HepG2 (cell line): ENCODE measurements at regions not wholly inside any gene's neighbourhood (a gene's known extent, or its start where the extent isn't known, plus 50 kb on each side); places are given as distances from the start of the nearest gene placed in this dataset.

Experiments used
- ATAC-seq: fragments of 200-7000 bp; cut with Tn5 transposase; 3 replicates; pipeline ENCODE4 v1.9.1; 2020; ENCODE audit warnings: mild to moderate bottlenecking, moderate library complexity
- BruUV-seq: library from RNA; stranded (reverse); fragments of 400-500 nt; replicated peaks from 2 replicates; lab custom pipeline; 2021; lab: Mats Ljungman, UMichigan
- CTCF ChIA-PET: fragments of 300-600 bp; formaldehyde crosslinking; extraction: SDS; loops from one replicate; lab custom pipeline; 2021; ENCODE audit warnings: low total read pairs, inconsistent platforms, low intra/inter-chr PET ratio; lab: Yijun Ruan, JAX
- POLR2A ChIA-PET: fragments of 350-600 bp; sonication (Branson Sonifier 250); formaldehyde crosslinking; loops from one replicate; lab custom pipeline; 2020; ENCODE audit warnings: antibody characterized with exemption, inconsistent platforms; lab: Yijun Ruan, JAX
- DNase-seq: peaks from one replicate; pipeline ENCODE4 v3.0.0-alpha.2; 2015; ENCODE audit warnings: low spot score
- FAIRE-seq: peaks from 3 replicates; lab custom pipeline; 2011; peaks lifted over from hg19 to GRCh38; lab: Jason Lieb, UNC
- H2AFZ ChIP-seq: one replicate; pipeline ENCODE4 v1.6.1; 2011; ENCODE audit warnings: low read length, inconsistent platforms
- H3K27ac ChIP-seq: fragments of 300-600 bp; 3 replicates; pipeline ENCODE4 v1.8.0; 2011; ENCODE audit warnings: mixed run types, mild to moderate bottlenecking, mixed read lengths, low read length, inconsistent platforms; ENCODE audit not compliant: insufficient read depth; ENCODE audit errors: extremely low read length
- H3K27me3 ChIP-seq, 2 experiments: fragments of 200-600 bp in 1 of 2; 2 replicates in 1 of 2; 3 replicates in 1 of 2; pipeline versions ENCODE4 v1.6.0 to v1.8.0; 2011; ENCODE audit warnings: low read length in 2 of 2, mild to moderate bottlenecking in 2 of 2, moderate library complexity in 2 of 2, inconsistent platforms in 1 of 2; ENCODE audit not compliant: insufficient read depth in 2 of 2, control insufficient read depth in 1 of 2
- H3K36me3 ChIP-seq, 2 experiments: fragments of 200-600 bp in 1 of 2; replicated peaks in 1 of 2; 2 replicates in 1 of 2; 3 replicates in 1 of 2; pipeline versions ENCODE4 v1.5.1 to v1.8.0; 2011; ENCODE audit warnings: low read length in 2 of 2, inconsistent platforms in 1 of 2; ENCODE audit not compliant: insufficient read depth in 2 of 2, control insufficient read depth in 1 of 2
- H3K4me1 ChIP-seq: 2 replicates; pipeline ENCODE4 v1.5.1; 2012; ENCODE audit warnings: low read length, inconsistent platforms; ENCODE audit not compliant: insufficient read depth
- H3K4me2 ChIP-seq: 2 replicates; pipeline ENCODE4 v1.6.0; 2011; ENCODE audit warnings: low read depth, low read length, inconsistent platforms
- H3K4me3 ChIP-seq, 3 experiments: fragments of 200-600 bp in 1 of 3; sonication (generic), shearing (Covaris generic) in 1 of 3; replicated peaks in 1 of 3; 2 replicates each; pipeline ENCODE4 v1.5.1; 2011 to 2016; ENCODE audit warnings: low read length in 3 of 3, inconsistent platforms in 2 of 3, low read depth in 2 of 3, mild to moderate bottlenecking in 2 of 3, control low read depth in 1 of 3, mixed read lengths in 1 of 3; ENCODE audit not compliant: insufficient read depth in 1 of 3
- H3K79me2 ChIP-seq: one replicate; pipeline ENCODE4 v1.6.1; 2011; ENCODE audit warnings: low read length, inconsistent platforms; ENCODE audit not compliant: insufficient read depth
- H3K9ac ChIP-seq: 2 replicates; pipeline ENCODE4 v1.6.0; 2011; ENCODE audit warnings: mild to moderate bottlenecking, low read depth, low read length, inconsistent platforms; ENCODE audit not compliant: insufficient read depth
- H3K9me3 ChIP-seq: 2 replicates; pipeline ENCODE4 v1.5.1; 2012; ENCODE audit warnings: mild to moderate bottlenecking, low read length
- H4K20me1 ChIP-seq: 2 replicates; pipeline ENCODE4 v1.6.0; 2011; ENCODE audit warnings: inconsistent platforms, mild to moderate bottlenecking, low read length, moderate library complexity; ENCODE audit not compliant: insufficient read depth
- ARHGAP35 ChIP-seq: sonication (generic); formaldehyde crosslinking; IDR thresholded peaks from 2 replicates; pipeline ENCODE4 v1.9.0; 2022; ENCODE audit warnings: mild to moderate bottlenecking, inconsistent platforms, moderate library complexity, missing genetic modification reagents, borderline replicate concordance
- EZH2 ChIP-seq: conservative IDR thresholded peaks from 2 replicates; pipeline ENCODE4 v1.6.1; 2012; ENCODE audit warnings: mild to moderate bottlenecking, low read depth, low read length, moderate library complexity
- HOXA5 ChIP-seq: sonication (generic); formaldehyde crosslinking; IDR thresholded peaks from 2 replicates; pipeline ENCODE4 v1.4.0; 2020; ENCODE audit warnings: missing genetic modification reagents
- MTF2 ChIP-seq: sonication (generic); formaldehyde crosslinking; IDR thresholded peaks from 2 replicates; pipeline ENCODE4 v1.5.0; 2020; ENCODE audit warnings: missing genetic modification reagents, borderline replicate concordance
- RBAK ChIP-seq: sonication (generic); formaldehyde crosslinking; IDR thresholded peaks from 2 replicates; pipeline ENCODE4 v1.5.1; 2020; ENCODE audit warnings: mild to moderate bottlenecking, missing genetic modification reagents
- SPEN ChIP-seq: sonication (generic); formaldehyde crosslinking; IDR thresholded peaks from 2 replicates; pipeline ENCODE4 v1.5.1; 2020; ENCODE audit warnings: low read depth, mild to moderate bottlenecking, missing genetic modification reagents
- ZNF124 ChIP-seq: sonication (generic); formaldehyde crosslinking; IDR thresholded peaks from 2 replicates; pipeline ENCODE4 v1.4.0; 2020; ENCODE audit warnings: missing genetic modification reagents
- ZNF317 ChIP-seq: sonication (generic); formaldehyde crosslinking; IDR thresholded peaks from 2 replicates; pipeline ENCODE4 v1.5.0; 2020; ENCODE audit warnings: mild to moderate bottlenecking, missing genetic modification reagents
- ZNF484 ChIP-seq: sonication (generic); formaldehyde crosslinking; IDR thresholded peaks from 2 replicates; pipeline ENCODE4 v1.5.1; 2020; ENCODE audit warnings: mild to moderate bottlenecking, low read depth, missing genetic modification reagents, borderline replicate concordance
- ZNF772 ChIP-seq: sonication (generic); formaldehyde crosslinking; IDR thresholded peaks from 2 replicates; pipeline ENCODE4 v1.5.0; 2020; ENCODE audit warnings: mild to moderate bottlenecking, missing genetic modification reagents
- ZNF878 ChIP-seq: sonication (generic); formaldehyde crosslinking; IDR thresholded peaks from 2 replicates; pipeline ENCODE4 v1.8.1; 2023; ENCODE audit warnings: mild to moderate bottlenecking, missing genetic modification reagents, moderate library complexity
- WGBS: methylation state at CpG from one replicate; pipeline ENCODE4 v1.1.6; 2017; ENCODE audit warnings: low lambda C conversion rate; 5-methylcytosine and 5-hydroxymethylcytosine counted together
- in situ Hi-C: cut with HindIII; loops from 2 replicates; pipeline ENCODE4 v1.10.0; 2017; ENCODE audit warnings: low pct_unique_long_range_greater_than_20kb; ENCODE audit not compliant: extremely low pct_ligation_motif_present
- intact Hi-C: fragments of 100-400 bp; cut with micrococcal nuclease; formaldehyde crosslinking; loops from one replicate; pipeline ENCODE4 v1.10.0; 2022; ENCODE audit not compliant: unreplicated experiment
- TF ChIP-seq, protein P1 (sequence below): sonication (generic); formaldehyde crosslinking; IDR thresholded peaks from 2 replicates; pipeline ENCODE4 v1.8.0; 2022; ENCODE audit warnings: missing genetic modification reagents, mild to moderate bottlenecking, moderate library complexity, borderline replicate concordance
- TF ChIP-seq, protein P2 (sequence below): sonication (generic); formaldehyde crosslinking; IDR thresholded peaks from 2 replicates; pipeline ENCODE4 v1.8.1; 2023; ENCODE audit warnings: missing genetic modification reagents, inconsistent platforms, borderline replicate concordance
- TF ChIP-seq, protein P3 (sequence below): sonication (generic); formaldehyde crosslinking; IDR thresholded peaks from 2 replicates; pipeline ENCODE4 v1.5.1; 2020; ENCODE audit warnings: mild to moderate bottlenecking, missing genetic modification reagents, borderline replicate concordance

DNA sequence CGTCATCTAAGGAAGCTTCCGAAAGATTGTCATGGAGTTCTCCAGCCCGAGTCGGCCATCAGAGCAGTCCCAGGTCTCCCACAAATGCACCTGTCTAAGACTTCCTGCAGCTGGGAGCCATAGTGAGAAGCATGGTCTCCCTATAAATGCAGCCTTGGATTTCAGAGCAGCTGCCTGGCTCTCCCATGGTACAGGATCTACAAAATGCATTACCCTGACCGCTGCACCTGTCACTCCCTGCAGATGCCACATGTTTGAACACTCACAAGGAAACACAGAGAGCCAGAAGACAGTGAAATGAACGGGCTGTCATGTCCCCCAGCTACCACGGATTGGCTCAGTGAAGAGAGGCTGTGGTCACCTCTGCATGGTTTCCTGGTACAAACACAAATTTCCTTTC is 702.7 kb downstream of the MED13L start:
- DNase-seq = no peak
- no peaks in the 10 kb centered on the region for H4K20me1 ChIP-seq
- intact Hi-C loops = no loop called here
- no peak for ATAC-seq
- TF ChIP-seq EZH2 (no peak), ZNF124 (CRISPR knock-in tag) (no peak), ZNF772 (no peak), MTF2 (CRISPR knock-in tag) (no peak), ARHGAP35 (no peak), ZNF484 (CRISPR knock-in tag) (no peak), SPEN (no peak), ZNF878 (CRISPR knock-in tag) (no peak), RBAK (CRISPR knock-in tag) (no peak), ZNF317 (CRISPR knock-in tag) (no peak), HOXA5 (CRISPR knock-in tag) (no peak)
- TF ChIP-seq, protein P1, sequence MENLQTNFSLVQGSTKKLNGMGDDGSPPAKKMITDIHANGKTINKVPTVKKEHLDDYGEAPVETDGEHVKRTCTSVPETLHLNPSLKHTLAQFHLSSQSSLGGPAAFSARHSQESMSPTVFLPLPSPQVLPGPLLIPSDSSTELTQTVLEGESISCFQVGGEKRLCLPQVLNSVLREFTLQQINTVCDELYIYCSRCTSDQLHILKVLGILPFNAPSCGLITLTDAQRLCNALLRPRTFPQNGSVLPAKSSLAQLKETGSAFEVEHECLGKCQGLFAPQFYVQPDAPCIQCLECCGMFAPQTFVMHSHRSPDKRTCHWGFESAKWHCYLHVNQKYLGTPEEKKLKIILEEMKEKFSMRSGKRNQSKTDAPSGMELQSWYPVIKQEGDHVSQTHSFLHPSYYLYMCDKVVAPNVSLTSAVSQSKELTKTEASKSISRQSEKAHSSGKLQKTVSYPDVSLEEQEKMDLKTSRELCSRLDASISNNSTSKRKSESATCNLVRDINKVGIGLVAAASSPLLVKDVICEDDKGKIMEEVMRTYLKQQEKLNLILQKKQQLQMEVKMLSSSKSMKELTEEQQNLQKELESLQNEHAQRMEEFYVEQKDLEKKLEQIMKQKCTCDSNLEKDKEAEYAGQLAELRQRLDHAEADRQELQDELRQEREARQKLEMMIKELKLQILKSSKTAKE (CRISPR knock-in tag) = no peak
- TF ChIP-seq, protein P2, sequence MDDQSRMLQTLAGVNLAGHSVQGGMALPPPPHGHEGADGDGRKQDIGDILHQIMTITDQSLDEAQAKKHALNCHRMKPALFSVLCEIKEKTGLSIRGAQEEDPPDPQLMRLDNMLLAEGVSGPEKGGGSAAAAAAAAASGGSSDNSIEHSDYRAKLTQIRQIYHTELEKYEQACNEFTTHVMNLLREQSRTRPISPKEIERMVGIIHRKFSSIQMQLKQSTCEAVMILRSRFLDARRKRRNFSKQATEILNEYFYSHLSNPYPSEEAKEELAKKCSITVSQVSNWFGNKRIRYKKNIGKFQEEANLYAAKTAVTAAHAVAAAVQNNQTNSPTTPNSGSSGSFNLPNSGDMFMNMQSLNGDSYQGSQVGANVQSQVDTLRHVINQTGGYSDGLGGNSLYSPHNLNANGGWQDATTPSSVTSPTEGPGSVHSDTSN (CRISPR knock-in tag) = no peak
- TF ChIP-seq, protein P3, sequence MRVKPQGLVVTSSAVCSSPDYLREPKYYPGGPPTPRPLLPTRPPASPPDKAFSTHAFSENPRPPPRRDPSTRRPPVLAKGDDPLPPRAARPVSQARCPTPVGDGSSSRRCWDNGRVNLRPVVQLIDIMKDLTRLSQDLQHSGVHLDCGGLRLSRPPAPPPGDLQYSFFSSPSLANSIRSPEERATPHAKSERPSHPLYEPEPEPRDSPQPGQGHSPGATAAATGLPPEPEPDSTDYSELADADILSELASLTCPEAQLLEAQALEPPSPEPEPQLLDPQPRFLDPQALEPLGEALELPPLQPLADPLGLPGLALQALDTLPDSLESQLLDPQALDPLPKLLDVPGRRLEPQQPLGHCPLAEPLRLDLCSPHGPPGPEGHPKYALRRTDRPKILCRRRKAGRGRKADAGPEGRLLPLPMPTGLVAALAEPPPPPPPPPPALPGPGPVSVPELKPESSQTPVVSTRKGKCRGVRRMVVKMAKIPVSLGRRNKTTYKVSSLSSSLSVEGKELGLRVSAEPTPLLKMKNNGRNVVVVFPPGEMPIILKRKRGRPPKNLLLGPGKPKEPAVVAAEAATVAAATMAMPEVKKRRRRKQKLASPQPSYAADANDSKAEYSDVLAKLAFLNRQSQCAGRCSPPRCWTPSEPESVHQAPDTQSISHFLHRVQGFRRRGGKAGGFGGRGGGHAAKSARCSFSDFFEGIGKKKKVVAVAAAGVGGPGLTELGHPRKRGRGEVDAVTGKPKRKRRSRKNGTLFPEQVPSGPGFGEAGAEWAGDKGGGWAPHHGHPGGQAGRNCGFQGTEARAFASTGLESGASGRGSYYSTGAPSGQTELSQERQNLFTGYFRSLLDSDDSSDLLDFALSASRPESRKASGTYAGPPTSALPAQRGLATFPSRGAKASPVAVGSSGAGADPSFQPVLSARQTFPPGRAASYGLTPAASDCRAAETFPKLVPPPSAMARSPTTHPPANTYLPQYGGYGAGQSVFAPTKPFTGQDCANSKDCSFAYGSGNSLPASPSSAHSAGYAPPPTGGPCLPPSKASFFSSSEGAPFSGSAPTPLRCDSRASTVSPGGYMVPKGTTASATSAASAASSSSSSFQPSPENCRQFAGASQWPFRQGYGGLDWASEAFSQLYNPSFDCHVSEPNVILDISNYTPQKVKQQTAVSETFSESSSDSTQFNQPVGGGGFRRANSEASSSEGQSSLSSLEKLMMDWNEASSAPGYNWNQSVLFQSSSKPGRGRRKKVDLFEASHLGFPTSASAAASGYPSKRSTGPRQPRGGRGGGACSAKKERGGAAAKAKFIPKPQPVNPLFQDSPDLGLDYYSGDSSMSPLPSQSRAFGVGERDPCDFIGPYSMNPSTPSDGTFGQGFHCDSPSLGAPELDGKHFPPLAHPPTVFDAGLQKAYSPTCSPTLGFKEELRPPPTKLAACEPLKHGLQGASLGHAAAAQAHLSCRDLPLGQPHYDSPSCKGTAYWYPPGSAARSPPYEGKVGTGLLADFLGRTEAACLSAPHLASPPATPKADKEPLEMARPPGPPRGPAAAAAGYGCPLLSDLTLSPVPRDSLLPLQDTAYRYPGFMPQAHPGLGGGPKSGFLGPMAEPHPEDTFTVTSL (CRISPR knock-in tag) = no peak
- no peaks in the 10 kb centered on the region for H3K4me1 ChIP-seq
- peaks cover 1 to 29% of the 10 kb centered on the region in 2 experiments; a peak in 4 of 5 replicates for H3K27me3 ChIP-seq
- no peak overlapping the region for H2AFZ ChIP-seq
- H3K79me2 ChIP-seq = no peaks in the 10 kb centered on the region
- H3K4me3 ChIP-seq = no peak overlapping the region
- ChIA-PET CTCF (no interaction called here), POLR2A (no interaction called here)
- no peaks in the 10 kb centered on the region for H3K9me3 ChIP-seq
- no peak overlapping the region for H3K27ac ChIP-seq
- BruUV-seq = no TSS peak
- H3K4me2 ChIP-seq = no peak overlapping the region
- no peaks in the 10 kb centered on the region for H3K36me3 ChIP-seq
- 19% methylated on average over 7 of the region's 7 CpGs for WGBS
- H3K9ac ChIP-seq = no peak overlapping the region
- in situ Hi-C loops = no loop called here
- no peak for FAIRE-seq
